ENCODE measurements at regions not wholly inside any gene's neighbourhood (a gene's known extent, or its start where the extent isn't known, plus 50 kb on each side); places are given as distances from the start of the nearest gene placed in this dataset.

GRCh38 chr2:14843507-14844204 is 211.1 kb downstream of the LRATD1 start:
- TF ChIP-seq POLR2A (IDR thresholded peaks at IDR 0.05), result no peak
- TF ChIP-seq, protein P1, sequence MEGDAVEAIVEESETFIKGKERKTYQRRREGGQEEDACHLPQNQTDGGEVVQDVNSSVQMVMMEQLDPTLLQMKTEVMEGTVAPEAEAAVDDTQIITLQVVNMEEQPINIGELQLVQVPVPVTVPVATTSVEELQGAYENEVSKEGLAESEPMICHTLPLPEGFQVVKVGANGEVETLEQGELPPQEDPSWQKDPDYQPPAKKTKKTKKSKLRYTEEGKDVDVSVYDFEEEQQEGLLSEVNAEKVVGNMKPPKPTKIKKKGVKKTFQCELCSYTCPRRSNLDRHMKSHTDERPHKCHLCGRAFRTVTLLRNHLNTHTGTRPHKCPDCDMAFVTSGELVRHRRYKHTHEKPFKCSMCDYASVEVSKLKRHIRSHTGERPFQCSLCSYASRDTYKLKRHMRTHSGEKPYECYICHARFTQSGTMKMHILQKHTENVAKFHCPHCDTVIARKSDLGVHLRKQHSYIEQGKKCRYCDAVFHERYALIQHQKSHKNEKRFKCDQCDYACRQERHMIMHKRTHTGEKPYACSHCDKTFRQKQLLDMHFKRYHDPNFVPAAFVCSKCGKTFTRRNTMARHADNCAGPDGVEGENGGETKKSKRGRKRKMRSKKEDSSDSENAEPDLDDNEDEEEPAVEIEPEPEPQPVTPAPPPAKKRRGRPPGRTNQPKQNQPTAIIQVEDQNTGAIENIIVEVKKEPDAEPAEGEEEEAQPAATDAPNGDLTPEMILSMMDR (IDR thresholded peaks at IDR 0.05 in 8 of 11, conservative IDR thresholded peaks at IDR 0.05 in 3 of 11), result no peak
